NCI-H524 (cell line): ENCODE measurements at regions not wholly inside any gene's neighbourhood (a gene's known extent, or its start where the extent isn't known, plus 50 kb on each side); places are given as distances from the start of the nearest gene placed in this dataset.
"Not testable (repeated sequence)": the region's sequence is repeated elsewhere in the genome, so short reads cannot be mapped to it uniquely, and the experiment has no call there.

Experiments used
- DNase-seq, 2 experiments: peaks; one replicate each; lab custom pipeline; 2025; lab: John Stamatoyannopoulos, UW

DNA sequence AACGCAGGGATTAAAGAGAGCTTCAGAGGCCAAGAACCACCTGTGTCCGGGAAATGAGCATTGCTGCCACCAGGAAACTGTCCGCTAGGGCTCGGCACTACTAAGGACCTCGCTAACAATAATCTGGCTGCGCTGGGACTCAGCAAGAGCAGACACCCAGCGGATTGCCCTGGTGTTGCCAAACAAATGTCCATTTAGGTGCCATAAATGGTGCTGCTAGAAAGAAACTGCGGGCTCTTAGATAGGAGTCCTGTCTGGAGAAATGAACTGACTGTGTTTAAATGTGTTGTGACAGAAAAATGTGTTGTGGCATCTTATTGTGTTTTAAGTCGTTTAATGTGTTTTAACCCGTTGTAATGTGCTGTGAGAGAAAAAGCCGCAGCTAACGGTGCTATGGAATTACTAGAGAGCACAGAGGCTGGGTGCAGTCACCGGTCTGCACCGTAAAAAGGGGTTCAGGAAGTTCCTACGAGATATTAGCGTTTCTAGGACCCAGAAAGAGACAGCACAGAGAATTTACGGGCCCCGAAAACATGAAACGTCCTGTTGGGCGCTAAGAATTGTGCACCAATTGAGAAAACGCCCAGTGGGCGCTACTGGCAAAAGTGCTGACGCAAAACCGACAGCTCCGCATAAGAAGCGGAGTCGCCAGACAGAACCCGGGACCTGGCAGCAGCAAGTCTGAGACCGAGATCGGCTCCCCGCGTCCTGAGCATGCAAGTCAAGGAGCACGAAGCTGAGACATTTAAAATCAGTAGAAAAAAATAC, 90.6 kb downstream of the ANXA2R start:
- peak; percentile 42 to 75 for DNase-seq

GRCh38 chr5:42948961-42949347, 91.2 kb downstream of the ANXA2R start:
- no peak for DNase-seq

DNA sequence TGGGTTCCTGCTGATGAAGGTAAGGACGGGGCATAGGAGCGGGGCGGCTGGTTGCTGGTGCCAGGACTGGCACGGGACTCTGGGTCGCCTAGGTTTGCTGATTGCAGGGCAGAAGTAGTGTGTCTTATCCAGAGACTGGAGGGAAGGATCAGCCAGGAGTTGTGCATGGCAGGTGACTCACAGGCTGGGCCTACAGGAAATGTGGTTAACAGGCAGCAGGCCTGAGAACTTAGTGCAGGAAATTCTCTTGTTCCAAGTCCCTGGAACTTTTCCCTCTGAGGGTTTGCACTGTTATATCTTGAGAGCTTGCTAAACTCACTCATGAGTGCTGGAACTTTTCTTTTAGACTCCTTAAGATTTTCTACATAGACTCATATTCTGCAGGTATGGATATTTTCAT, 95.1 kb downstream of the ANXA2R start:
- no peak for DNase-seq

DNA sequence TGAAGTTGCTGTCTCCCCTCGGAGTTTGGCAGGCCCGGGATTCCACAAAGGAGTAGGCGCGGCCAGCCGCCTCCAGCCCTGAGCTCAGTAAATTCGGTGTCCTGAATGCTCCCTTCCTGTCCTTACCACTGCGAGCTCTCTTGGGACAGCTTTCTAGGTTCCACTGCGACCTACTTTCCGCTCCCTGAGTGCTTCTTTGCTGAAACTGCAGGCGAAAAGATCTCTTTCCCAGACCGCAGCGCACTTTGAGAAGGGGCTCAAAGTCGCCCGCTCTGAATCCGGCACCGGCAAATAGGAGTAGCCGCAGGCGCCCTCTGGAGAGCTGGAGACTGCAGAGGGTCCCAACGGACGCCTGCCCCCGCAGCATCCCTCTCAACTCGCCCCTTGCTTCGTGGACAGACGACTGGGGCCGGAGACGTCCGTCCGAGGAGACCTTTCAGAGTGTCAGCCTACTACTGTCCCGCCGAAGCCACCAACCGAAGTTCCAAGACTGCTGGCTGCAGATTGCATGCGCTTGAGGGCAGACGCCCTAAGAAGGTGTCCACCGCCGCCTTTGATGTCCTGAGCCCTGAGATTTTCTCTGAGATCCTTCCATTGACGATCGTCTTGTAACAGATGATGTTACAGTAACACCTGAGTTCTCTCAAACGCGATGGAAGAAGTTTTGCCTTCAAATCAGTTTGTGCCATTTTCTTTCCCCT, 96.0 kb downstream of the ANXA2R start:
- no peak for DNase-seq

DNA sequence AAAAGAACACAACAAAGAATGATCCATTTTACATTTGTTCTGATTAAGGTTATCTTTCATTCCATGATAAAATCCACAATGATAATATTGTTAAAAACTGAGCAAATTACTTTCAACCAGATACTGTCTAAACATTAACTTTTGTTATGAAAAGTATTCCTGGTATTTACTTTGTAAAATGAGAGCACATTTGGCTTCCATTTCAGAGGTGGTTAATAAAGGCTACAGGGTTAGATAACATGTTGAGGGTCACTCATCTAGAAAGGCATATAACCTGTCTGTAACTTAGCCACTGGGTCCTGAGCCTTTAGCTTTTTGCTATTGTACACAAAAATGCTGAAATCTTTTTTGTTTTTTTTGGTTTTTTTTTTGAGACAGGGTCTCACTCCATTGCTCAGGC, 99.3 kb downstream of the ANXA2R start:
- no peak for DNase-seq

GRCh38 chr5:42932011-42932410, 108.1 kb downstream of the ANXA2R start:
- DNase-seq: not testable (repeated sequence)

DNA sequence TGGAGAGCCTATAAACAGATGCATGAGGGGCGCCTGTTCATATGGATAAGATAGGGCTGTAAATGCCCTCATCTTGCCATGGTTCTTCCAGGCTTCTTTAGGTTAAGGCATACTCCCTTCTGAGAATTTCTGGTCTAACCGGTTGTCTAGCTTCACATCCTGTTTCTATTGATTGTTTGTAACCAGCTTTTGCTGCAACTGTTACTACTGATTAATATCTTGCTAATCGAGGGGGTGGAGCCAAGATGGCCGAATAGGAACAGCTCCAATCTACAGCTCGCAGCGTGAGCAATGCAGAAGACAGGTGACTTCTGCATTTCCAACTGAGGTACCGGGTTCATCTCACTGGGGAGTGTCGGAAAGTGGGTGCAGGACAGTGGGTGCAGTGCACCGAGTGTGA, 108.7 kb downstream of the ANXA2R start:
- DNase-seq: not testable (repeated sequence)

GRCh38 chr5:42930934-42931333, 109.2 kb downstream of the ANXA2R start:
- no peak for DNase-seq

DNA sequence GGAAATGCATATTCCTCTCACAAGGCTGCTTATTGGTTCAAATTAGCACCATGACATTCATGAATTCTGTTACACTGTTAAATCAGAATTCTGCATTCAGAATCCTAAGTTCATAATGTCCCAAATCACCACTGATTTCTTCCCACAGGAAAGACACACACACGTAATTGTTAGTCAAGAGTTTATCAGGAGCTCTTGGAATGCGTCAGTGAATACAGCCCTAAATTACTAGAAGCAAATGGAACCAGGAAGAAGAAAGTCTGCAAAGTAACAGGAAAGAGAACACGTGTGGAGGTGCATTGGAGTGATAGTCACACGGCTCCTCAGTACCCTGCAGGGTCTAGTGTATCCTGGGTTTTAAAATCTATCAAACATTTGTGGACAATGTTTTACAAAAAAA, 110.2 kb downstream of the ANXA2R start:
- no peak for DNase-seq

DNA sequence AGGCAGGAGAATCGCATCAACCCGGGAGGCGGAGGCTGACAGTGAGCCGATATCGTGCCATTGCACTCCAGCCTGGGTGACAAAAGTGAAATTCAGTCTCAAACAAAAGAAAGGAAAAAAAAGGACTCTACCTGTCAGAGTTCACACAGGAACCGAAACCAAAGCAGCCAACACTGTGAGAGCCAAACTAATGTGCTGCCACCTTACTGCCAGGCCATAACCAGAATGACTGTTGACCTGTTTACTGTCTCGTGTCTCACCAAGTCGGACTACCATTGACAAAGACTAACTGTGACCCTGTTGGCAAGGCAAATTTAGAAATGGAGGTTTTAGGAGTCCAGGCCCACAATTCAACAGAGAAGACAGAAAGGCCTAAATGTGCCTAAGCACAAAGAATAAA, 112.4 kb downstream of the ANXA2R start:
- no peak for DNase-seq

GRCh38 chr5:42924686-42925085, 113.0 kb upstream of the SELENOP start:
- DNase-seq: no peak

DNA sequence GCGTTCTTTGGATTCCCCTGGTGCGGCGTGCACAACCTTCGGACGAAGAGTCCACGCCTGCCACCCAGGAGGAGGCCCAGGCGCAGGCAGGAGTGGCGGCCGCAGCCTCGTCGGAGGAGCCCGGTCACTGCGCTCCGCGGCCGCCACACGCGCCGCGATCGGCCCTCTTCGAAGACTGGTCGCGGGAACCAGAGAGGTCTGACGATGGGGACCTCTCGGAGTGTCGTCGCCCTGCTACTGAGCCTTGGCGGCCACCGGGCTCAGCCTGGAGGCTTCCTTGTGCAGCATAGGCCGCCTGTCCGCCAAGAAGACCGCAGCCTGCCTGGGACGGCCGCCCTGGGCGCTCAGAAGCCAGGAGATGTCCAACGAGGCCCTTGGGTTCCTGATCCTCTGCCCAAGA, 112.5 kb upstream of the SELENOP start:
- DNase-seq: no peak

GRCh38 chr5:42923710-42924109, 112.0 kb upstream of the SELENOP start:
- no peak for DNase-seq

DNA sequence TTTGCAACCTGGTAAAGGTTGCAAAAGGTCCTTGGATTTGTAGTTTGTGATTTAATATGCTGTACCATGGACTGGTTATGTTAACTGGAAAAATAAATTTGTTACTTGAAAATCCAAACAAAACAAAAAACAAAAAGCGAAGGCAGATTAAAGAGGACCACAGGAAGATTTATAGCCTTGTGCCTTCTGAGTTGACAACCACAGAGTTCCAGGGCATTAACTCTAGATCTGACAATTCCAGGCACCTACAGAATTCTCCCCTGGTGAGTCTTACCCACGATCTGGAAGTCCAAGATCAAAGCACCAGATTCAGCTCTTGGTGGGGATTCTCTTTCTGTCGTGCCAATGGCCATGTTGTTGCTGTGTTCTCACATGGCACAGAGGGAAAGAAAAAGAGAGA, 107.9 kb upstream of the SELENOP start:
- DNase-seq: no peak

GRCh38 chr5:42915306-42915866, 103.7 kb upstream of the SELENOP start:
- DNase-seq: no peak

GRCh38 chr5:42912184-42912798, 100.6 kb upstream of the SELENOP start:
- peak; percentile 8 to 62 for DNase-seq

GRCh38 chr5:42908509-42909488, 97.1 kb upstream of the SELENOP start:
- DNase-seq: peak; percentile 73 to 94

DNA sequence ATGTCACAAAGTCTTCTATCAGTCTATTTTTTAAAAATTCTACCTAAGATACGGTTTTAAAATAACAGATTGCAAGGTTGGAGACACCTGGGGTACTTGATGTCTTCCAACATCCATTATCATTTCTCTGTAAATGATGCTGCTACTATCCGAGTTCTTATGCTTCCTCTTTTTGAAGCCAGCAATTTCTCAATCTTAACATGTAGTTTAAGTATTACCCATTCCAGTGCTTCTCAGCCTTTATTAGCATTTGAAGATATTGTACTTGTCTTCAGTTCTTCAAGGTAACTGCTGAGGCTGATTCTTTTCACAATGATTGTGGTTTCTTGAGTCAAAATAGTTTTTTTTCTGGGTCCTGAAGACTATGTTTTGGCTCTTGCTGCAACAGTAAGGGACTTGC, 96.4 kb upstream of the SELENOP start:
- DNase-seq: no peak

DNA sequence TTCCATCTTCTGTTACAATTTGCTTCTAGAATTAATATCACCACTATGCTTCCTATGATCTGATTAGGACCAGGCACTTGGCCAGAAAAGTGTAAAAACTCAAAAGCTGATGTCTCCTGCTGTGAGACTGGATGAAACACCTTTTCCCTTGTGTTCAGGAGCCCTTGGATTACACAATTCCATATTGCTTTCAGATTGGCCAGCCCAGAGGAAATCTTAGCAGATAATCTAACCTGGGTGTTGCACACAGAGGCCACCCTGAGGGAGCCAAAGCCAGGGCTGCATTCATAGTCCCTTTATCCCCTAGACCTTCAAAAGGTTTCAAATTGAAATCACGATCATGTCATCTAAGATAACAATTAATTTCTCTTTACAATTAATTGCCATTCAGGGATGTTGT, 94.1 kb upstream of the SELENOP start:
- DNase-seq: no peak

DNA sequence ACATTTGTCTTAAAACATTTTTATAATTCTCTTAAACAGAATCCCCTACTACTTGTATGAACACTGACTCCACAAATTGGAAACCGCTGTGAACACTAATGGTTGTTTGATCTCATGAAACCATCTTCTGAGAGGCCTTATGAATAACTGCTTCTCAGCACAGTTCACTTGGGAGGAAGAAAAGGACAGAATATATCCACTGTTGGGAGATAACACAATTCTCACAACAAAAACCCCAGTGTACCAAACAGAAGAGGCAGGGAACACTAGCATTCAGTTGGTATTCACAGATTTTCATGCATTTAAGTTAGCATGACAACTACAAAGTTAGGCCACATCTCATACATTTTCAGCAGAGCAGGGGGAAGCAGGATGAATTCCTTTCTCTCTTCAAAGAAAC, 89.0 kb upstream of the SELENOP start:
- DNase-seq: no peak

DNA sequence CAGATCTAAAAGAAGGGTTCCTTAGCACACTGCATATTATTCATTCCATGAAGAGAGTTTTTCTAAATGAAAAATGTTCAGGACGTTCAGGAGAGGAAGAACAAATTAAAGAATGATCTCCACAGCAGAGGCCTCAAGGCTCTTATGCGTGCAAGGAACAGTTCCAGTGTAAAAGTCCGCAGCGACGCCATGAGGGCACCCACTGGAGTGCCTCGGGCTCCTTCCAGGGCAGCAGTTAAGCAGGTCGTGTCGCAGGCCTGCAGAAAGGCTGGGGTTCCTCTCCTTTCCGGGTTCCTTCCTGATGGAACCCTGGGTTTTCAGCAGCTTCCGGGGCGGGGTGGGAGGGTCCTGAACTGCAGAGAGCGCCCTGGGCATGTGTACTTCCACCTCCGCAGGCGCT, 87.1 kb upstream of the SELENOP start:
- no peak for DNase-seq

DNA sequence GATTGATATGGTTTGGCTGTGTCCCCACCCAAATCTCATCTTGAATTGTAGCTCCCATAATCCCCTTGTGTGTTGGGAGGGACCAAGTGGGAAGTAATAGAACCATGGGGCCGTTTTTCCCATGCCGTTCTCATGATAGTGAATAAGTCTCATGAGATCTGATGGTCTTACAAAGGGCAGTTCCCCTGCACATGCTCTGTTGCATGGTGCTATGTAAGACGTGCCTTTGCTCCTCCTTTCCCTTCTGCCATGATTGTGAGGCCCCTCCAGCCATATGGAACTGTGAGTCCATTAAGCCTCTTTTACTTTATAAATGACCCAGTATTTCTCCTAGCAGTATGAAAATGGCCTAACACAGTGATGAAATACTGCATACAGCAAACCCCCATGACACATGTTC, 84.8 kb upstream of the SELENOP start:
- no peak for DNase-seq
